ENCODE measurements at regions not wholly inside any gene's neighbourhood (a gene's known extent, or its start where the extent isn't known, plus 50 kb on each side); places are given as distances from the start of the nearest gene placed in this dataset.

GRCh38 chr1:87210151-87210550 lies 118.5 kb upstream of the LMO4 start:
- H4K20me1 ChIP-seq (replicated peaks; ENCODE audit: control insufficient read depth, extremely low read depth, insufficient read depth, low read length): no peaks in the 10 kb centered on the region
- no peak for FAIRE-seq
- peaks cover 0 to 2% of the 10 kb centered on the region in 2 experiments for H3K27me3 ChIP-seq (ENCODE audit: control insufficient read depth in 2 of 2, insufficient read depth in 2 of 2, low read length in 2 of 2)
- TF ChIP-seq EZH2 (IDR thresholded peaks at IDR 0.05; ENCODE audit: borderline replicate concordance, low read depth, low read length, severe bottlenecking) (no peak), MYC (IDR thresholded peaks at IDR 0.05; ENCODE audit: low read depth, low read length) (no peak), GATA2 (IDR thresholded peaks at IDR 0.05; ENCODE audit: insufficient read depth, insufficient read length, low read depth, low read length) (no peak), JUN (IDR thresholded peaks at IDR 0.05; ENCODE audit: borderline replicate concordance, insufficient read depth, insufficient read length, low read depth) (no peak), CTCF (IDR thresholded peaks at IDR 0.05; ENCODE audit: extremely low read depth in 1 of 2, insufficient read depth in 1 of 2, low read depth in 1 of 2, low read length in 2 of 2) (no peak), POLR2AphosphoS5 (IDR thresholded peaks at IDR 0.05; ENCODE audit: insufficient read depth, low read depth, low read length) (no peak), POLR2A (IDR thresholded peaks at IDR 0.05; ENCODE audit: low read depth, low read length) (no peak), FOS (IDR thresholded peaks at IDR 0.05; ENCODE audit: borderline replicate concordance, insufficient read depth, low read length) (no peak), MAX (IDR thresholded peaks at IDR 0.05; ENCODE audit: insufficient read depth, insufficient read length) (no peak)
- H3K4me3 ChIP-seq (replicated peaks in 1 of 3; ENCODE audit: insufficient read depth in 1 of 3, low read depth in 1 of 3, low read length in 3 of 3): no peak overlapping the region
- BruUV-seq (replicated peaks): no TSS peak
- peaks cover 11% of the 10 kb centered on the region for H3K4me1 ChIP-seq (ENCODE audit: control insufficient read depth, extremely low read depth, insufficient read depth, low read length)
- H3K9me1 ChIP-seq (replicated peaks; ENCODE audit: control insufficient read depth, extremely low read depth, insufficient read depth, low read length): no peaks in the 10 kb centered on the region
- H3K9me3 ChIP-seq (replicated peaks; ENCODE audit: control insufficient read depth, insufficient read depth, low read length): no peaks in the 10 kb centered on the region
- no peaks in the 10 kb centered on the region for H3K79me2 ChIP-seq (ENCODE audit: control insufficient read depth, insufficient read depth, low read length)
- intact Hi-C loops (cut with micrococcal nuclease) (no loop called here), dilution Hi-C loops (cut with MboI; ENCODE audit: extremely low pct_ligation_motif_present, low sequenced_read_pairs) (no loop called here)
- ChIA-PET POLR2A (no interaction called here), CTCF (no interaction called here)
- no peaks in the 10 kb centered on the region for H3K36me3 ChIP-seq (ENCODE audit: control insufficient read depth in 2 of 2, extremely low read depth in 1 of 2, insufficient read depth in 2 of 2, low read length in 2 of 2)
- no peak overlapping the region for H3K27ac ChIP-seq (ENCODE audit: insufficient read depth, low read depth, low read length)
- no peak overlapping the region for H3K9ac ChIP-seq (replicated peaks; ENCODE audit: extremely low read depth, insufficient read depth, low read length)
- no peak overlapping the region for H2AFZ ChIP-seq (ENCODE audit: low read depth, low read length)
- H3K4me2 ChIP-seq (ENCODE audit: insufficient read depth, low read length): no peak overlapping the region
- DNase-seq (ENCODE audit: low read depth, low spot score): no peak
